H1 (cell line): ENCODE measurements at regions not wholly inside any gene's neighbourhood (a gene's known extent, or its start where the extent isn't known, plus 50 kb on each side); places are given as distances from the start of the nearest gene placed in this dataset.
A peak's percentile ranks its signal among the peaks of the same experiment; 100 is the strongest.

Experiments
- CTCF ChIA-PET: fragments of 300-600 bp; sonication (Branson Sonifier 250); formaldehyde crosslinking; loops from one replicate; lab custom pipeline; 2021; ENCODE audit not compliant: partially characterized antibody; lab: Charles Lee
- POLR2A ChIA-PET: fragments of 300-600 bp; sonication (Branson Sonifier 250); formaldehyde crosslinking; loops from one replicate; lab custom pipeline; 2021; ENCODE audit warnings: inconsistent platforms; ENCODE audit not compliant: partially characterized antibody; lab: Charles Lee
- DNase-seq, 2 experiments: peaks; one replicate each; pipeline versions ENCODE4 v3.0.0 to v3.0.0-alpha.2; 2010 to 2022; ENCODE audit warnings: low spot score in 2 of 2, low read depth in 1 of 2, mixed read lengths in 1 of 2
- FAIRE-seq: peaks from 2 replicates; lab custom pipeline; 2011; peaks lifted over from hg19 to GRCh38; lab: Jason Lieb, UNC
- H2AFZ ChIP-seq: 2 replicates; pipeline ENCODE4 v1.8.1; 2012; ENCODE audit warnings: low read length, inconsistent platforms
- H2AK5ac ChIP-seq: 2 replicates; pipeline ENCODE4 v1.6.1; 2013; ENCODE audit warnings: low read depth, low read length
- H2BK120ac ChIP-seq: replicated peaks from 2 replicates; pipeline ENCODE3; 2013; ENCODE audit warnings: low read depth, low read length, inconsistent platforms
- H2BK12ac ChIP-seq: 2 replicates; pipeline ENCODE4 v1.6.1; 2013; ENCODE audit warnings: low read depth, low read length
- H2BK15ac ChIP-seq: 2 replicates; pipeline ENCODE4 v1.6.1; 2013; ENCODE audit warnings: low read length
- H2BK20ac ChIP-seq: 2 replicates; pipeline ENCODE4 v1.6.1; 2013; ENCODE audit warnings: low read length
- H2BK5ac ChIP-seq: 2 replicates; pipeline ENCODE4 v1.6.1; 2013; ENCODE audit warnings: low read depth, low read length
- H3K14ac ChIP-seq: 2 replicates; pipeline ENCODE4 v1.6.1; 2013; ENCODE audit warnings: inconsistent platforms; ENCODE audit not compliant: insufficient read length
- H3K18ac ChIP-seq: 2 replicates; pipeline ENCODE4 v1.6.1; 2013; ENCODE audit warnings: low read length; ENCODE audit errors: extremely low read depth
- H3K23ac ChIP-seq: 2 replicates; pipeline ENCODE4 v1.6.1; 2013; ENCODE audit warnings: inconsistent platforms; ENCODE audit not compliant: insufficient read length
- H3K23me2 ChIP-seq: 2 replicates; pipeline ENCODE4 v1.6.1; 2013; ENCODE audit warnings: low read depth, low read length
- H3K27ac ChIP-seq: 2 replicates; pipeline ENCODE4 v1.6.1; 2011; ENCODE audit warnings: low read depth, low read length, inconsistent platforms
- H3K27me3 ChIP-seq, 4 experiments: replicated peaks in 1 of 4; 1 replicate in 1 of 4; 2 replicates in 3 of 4; pipeline versions ENCODE4 v1.6.1 to v1.8.1; 2011 to 2013; ENCODE audit warnings: low read length in 3 of 4, mild to moderate bottlenecking in 3 of 4, inconsistent platforms in 2 of 4, mixed read lengths in 2 of 4, moderate library complexity in 1 of 4; ENCODE audit not compliant: control insufficient read depth in 3 of 4, insufficient read depth in 3 of 4; ENCODE audit errors: extremely low read depth in 1 of 4
- H3K36me3 ChIP-seq, 4 experiments: 2 replicates each; pipeline versions ENCODE4 v1.6.1 to v1.8.1; 2011 to 2013; ENCODE audit warnings: mild to moderate bottlenecking in 4 of 4, low read length in 3 of 4, moderate library complexity in 2 of 4, control low read depth in 1 of 4, inconsistent platforms in 1 of 4; ENCODE audit not compliant: insufficient read depth in 4 of 4, control insufficient read depth in 2 of 4
- H3K4ac ChIP-seq: replicated peaks from 2 replicates; pipeline ENCODE3; 2013; ENCODE audit warnings: low read length, low read depth, mixed read lengths, inconsistent platforms; ENCODE audit not compliant: insufficient read length
- H3K4me1 ChIP-seq, 4 experiments: replicated peaks in 1 of 4; 1 replicate in 1 of 4; 2 replicates in 3 of 4; pipeline versions ENCODE4 v1.6.1 to v1.8.1; 2011 to 2013; ENCODE audit warnings: low read length in 3 of 4, inconsistent platforms in 2 of 4, mixed read lengths in 1 of 4; ENCODE audit not compliant: insufficient read depth in 4 of 4, control insufficient read depth in 3 of 4
- H3K4me2 ChIP-seq, 2 experiments: 2 replicates each; pipeline versions ENCODE4 v1.6.1 to v1.8.1; 2011 to 2013; ENCODE audit warnings: low read depth in 2 of 2, low read length in 2 of 2, control low read depth in 1 of 2, inconsistent platforms in 1 of 2, mild to moderate bottlenecking in 1 of 2; ENCODE audit not compliant: insufficient read depth in 1 of 2
- H3K4me3 ChIP-seq, 4 experiments: fragments of 200-600, 300-600 bp in 1 of 4; sonication (generic), shearing (Covaris generic), sonication (Bioruptor Twin) in 1 of 4; 2 replicates each; pipeline versions ENCODE4 v1.5.1 to v1.8.1; 2011 to 2016; ENCODE audit warnings: low read length in 4 of 4, low read depth in 3 of 4, control low read depth in 2 of 4, inconsistent platforms in 2 of 4, mild to moderate bottlenecking in 2 of 4, mixed read lengths in 1 of 4, moderate library complexity in 1 of 4; ENCODE audit not compliant: insufficient read depth in 2 of 4; ENCODE audit errors: extremely low read depth in 1 of 4
- H3K56ac ChIP-seq: replicated peaks from 2 replicates; pipeline ENCODE3; 2013; ENCODE audit warnings: low read depth, mild to moderate bottlenecking, mixed read lengths, low read length, inconsistent platforms; ENCODE audit not compliant: insufficient read length
- H3K79me1 ChIP-seq: 2 replicates; pipeline ENCODE4 v1.6.1; 2013; ENCODE audit warnings: low read depth, low read length, control low read depth
- H3K79me2 ChIP-seq, 2 experiments: 2 replicates each; pipeline versions ENCODE4 v1.6.1 to v1.8.1; 2012 to 2013; ENCODE audit warnings: low read length in 2 of 2, mild to moderate bottlenecking in 2 of 2, inconsistent platforms in 1 of 2; ENCODE audit not compliant: insufficient read depth in 2 of 2, control insufficient read depth in 1 of 2
- H3K9ac ChIP-seq, 4 experiments: replicated peaks in 1 of 4; 1 replicate in 1 of 4; 2 replicates in 3 of 4; pipeline versions ENCODE4 v1.6.1 to v1.8.1; 2011 to 2013; ENCODE audit warnings: low read depth in 3 of 4, low read length in 3 of 4, control low read depth in 2 of 4, mild to moderate bottlenecking in 2 of 4, moderate library complexity in 2 of 4, inconsistent platforms in 1 of 4; ENCODE audit errors: extremely low read depth in 1 of 4
- H3K9me3 ChIP-seq, 2 experiments: 2 replicates each; pipeline versions ENCODE4 v1.6.1 to v1.8.1; 2012 to 2013; ENCODE audit warnings: mild to moderate bottlenecking in 2 of 2, moderate library complexity in 2 of 2, control low read depth in 1 of 2, inconsistent platforms in 1 of 2, low read depth in 1 of 2, low read length in 1 of 2, mixed read lengths in 1 of 2; ENCODE audit not compliant: insufficient read depth in 2 of 2
- H4K20me1 ChIP-seq, 2 experiments: replicated peaks in 1 of 2; 2 replicates each; pipeline versions ENCODE3 to v1.8.1; 2011 to 2013; ENCODE audit warnings: inconsistent platforms in 2 of 2, low read length in 2 of 2, mild to moderate bottlenecking in 1 of 2; ENCODE audit not compliant: insufficient read depth in 2 of 2, control insufficient read depth in 1 of 2
- H4K5ac ChIP-seq: 2 replicates; pipeline ENCODE4 v1.6.1; 2013; ENCODE audit warnings: low read length, low read depth, mixed read lengths, inconsistent platforms; ENCODE audit not compliant: insufficient read length
- H4K8ac ChIP-seq: 2 replicates; pipeline ENCODE4 v1.8.0; 2013; ENCODE audit warnings: mild to moderate bottlenecking, moderate library complexity, low read length, inconsistent platforms; ENCODE audit not compliant: insufficient read depth; ENCODE audit errors: extremely low read depth
- H4K91ac ChIP-seq: replicated peaks from 2 replicates; pipeline ENCODE3; 2013; ENCODE audit warnings: low read length, mixed read lengths, inconsistent platforms; ENCODE audit not compliant: insufficient read length
- ASH2L ChIP-seq: fragments of 200-600, 300-600 bp; sonication (generic); IDR thresholded peaks from one replicate; pipeline ENCODE4 v1.7.1; 2017; ENCODE audit warnings: low read length
- BRCA1 ChIP-seq: IDR thresholded peaks from 2 replicates; pipeline ENCODE4 v1.6.1; 2012; ENCODE audit warnings: low read depth, low read length, improper control_type of control experiment
- CEBPB ChIP-seq: IDR thresholded peaks from 2 replicates; pipeline ENCODE4 v1.6.1; 2012; ENCODE audit warnings: low read depth, low read length
- EGR1 ChIP-seq: IDR thresholded peaks from 2 replicates; pipeline ENCODE4 v1.6.1; 2011; ENCODE audit warnings: low read depth, low read length, borderline replicate concordance
- GABPA ChIP-seq: IDR thresholded peaks from 2 replicates; pipeline ENCODE4 v1.6.1; 2011; ENCODE audit warnings: mild to moderate bottlenecking, low read length, moderate library complexity, borderline replicate concordance; ENCODE audit not compliant: insufficient read depth
- JUN ChIP-seq: IDR thresholded peaks from 2 replicates; pipeline ENCODE4 v1.6.1; 2011; ENCODE audit warnings: low read depth, mild to moderate bottlenecking, improper control_type of control experiment, low read length
- KDM4A ChIP-seq: IDR thresholded peaks from one replicate; pipeline ENCODE4 v1.7.1; 2012; ENCODE audit warnings: low read depth, mild to moderate bottlenecking, moderate library complexity, low read length, inconsistent platforms; ENCODE audit not compliant: severe bottlenecking
- MAFK ChIP-seq: IDR thresholded peaks from 2 replicates; pipeline ENCODE4 v1.6.1; 2012; ENCODE audit warnings: low read depth, mild to moderate bottlenecking, improper control_type of control experiment, low read length
- POLR2AphosphoS5 ChIP-seq: IDR thresholded peaks from 2 replicates; pipeline ENCODE4 v1.6.1; 2011; ENCODE audit warnings: low read depth, low read length
- SP1 ChIP-seq: IDR thresholded peaks from 2 replicates; pipeline ENCODE4 v1.6.1; 2011; ENCODE audit warnings: low read depth, low read length
- TAF7 ChIP-seq: optimal IDR thresholded peaks from 2 replicates; pipeline ENCODE3; 2011; ENCODE audit warnings: low read depth, mild to moderate bottlenecking, inconsistent platforms, low read length, moderate library complexity, borderline replicate concordance
- TEAD4 ChIP-seq: IDR thresholded peaks from 2 replicates; pipeline ENCODE4 v1.6.1; 2012; ENCODE audit warnings: low read depth, low read length, inconsistent platforms, mixed read lengths
- WGBS, 2 experiments: shearing (Covaris generic) in 1 of 2; methylation state at CpG; one replicate each; pipeline versions ENCODE4 v1.1.6 to v1.1.7; 2013 to 2015; ENCODE audit warnings: low lambda C conversion rate in 2 of 2, mixed read lengths in 2 of 2, inconsistent platforms in 1 of 2, low coverage in 1 of 2, missing lambda C conversion rate in 1 of 2; ENCODE audit not compliant: insufficient replicate concordance in 2 of 2, insufficient coverage in 1 of 2, insufficient read length in 1 of 2; ENCODE audit errors: extremely low coverage in 1 of 2, missing lambda C conversion rate in 1 of 2; 5-methylcytosine and 5-hydroxymethylcytosine counted together
- TF ChIP-seq, protein P1 (sequence below), 3 experiments: IDR thresholded peaks; 1 replicate in 2 of 3; 2 replicates in 1 of 3; pipeline versions ENCODE4 v1.5.1 to v1.6.1; 2011; ENCODE audit warnings: low read length in 3 of 3, mild to moderate bottlenecking in 3 of 3, inconsistent platforms in 2 of 3, low read depth in 1 of 3, moderate library complexity in 1 of 3; ENCODE audit not compliant: insufficient read depth in 1 of 3; ENCODE audit errors: control extremely low read depth in 1 of 3

DNA sequence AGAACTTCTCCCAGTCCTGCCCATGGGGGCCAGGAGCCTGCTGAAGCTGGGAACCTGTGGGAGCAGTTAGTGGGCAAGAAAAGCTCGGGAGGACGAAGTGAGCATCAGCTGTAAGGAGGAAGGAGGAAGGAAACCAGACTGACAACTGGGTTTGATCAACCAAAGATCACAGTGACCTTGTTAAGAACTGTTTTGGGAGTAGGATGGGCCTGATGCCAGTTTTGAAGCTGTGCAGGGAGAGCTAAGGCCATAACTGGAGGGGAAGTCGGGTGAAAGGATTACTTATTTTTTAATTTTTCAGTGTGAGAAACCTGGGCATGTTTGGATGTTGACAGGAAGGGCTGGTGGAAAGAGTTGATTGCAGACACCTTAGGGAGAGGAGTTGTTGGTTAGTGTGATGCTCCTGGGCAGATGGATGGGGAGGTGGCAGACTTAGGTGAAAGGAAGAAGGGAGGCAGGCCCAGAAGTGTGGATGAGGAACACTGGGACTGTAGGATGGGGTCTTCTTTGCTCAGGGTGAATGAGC, 58.3 kb upstream of the KLF4 start:
- WGBS, 2 experiments, result 90% methylated on average over 3 of the region's 3 CpGs; no CpG with 5 or more reads in 1 of the 2 experiments
- DNase-seq, result no peak
- Histone ChIP-seq H2AK5ac (no peak overlapping the region), H3K4me1 (peaks cover 0 to 3% (median 0%) of the 10 kb centered on the region in 4 experiments; a peak in 3 of 7 replicates), H3K79me1 (no peaks in the 10 kb centered on the region), H4K20me1 (no peaks in the 10 kb centered on the region), H3K23ac (no peak overlapping the region), H3K36me3 (no peaks in the 10 kb centered on the region), H3K4me3 (no peak overlapping the region), H3K79me2 (no peaks in the 10 kb centered on the region), H3K4ac (no peak overlapping the region), H2BK15ac (0 out of 2 replicates have a peak overlapping the region, but pooled peaks have one; percentile 29), H3K56ac (no peak overlapping the region), H4K91ac (no peak overlapping the region), H4K8ac (no peak overlapping the region), H3K9me3 (no peaks in the 10 kb centered on the region), H3K27ac (no peak overlapping the region), H3K4me2 (no peak overlapping the region), H2BK5ac (no peak overlapping the region), H2BK120ac (no peak overlapping the region), H3K18ac (no peak overlapping the region), H2BK20ac (no peak overlapping the region), H2AFZ (no peak overlapping the region), H3K27me3 (no peaks in the 10 kb centered on the region), H3K14ac (no peak overlapping the region), H4K5ac (no peak overlapping the region), H2BK12ac (0 out of 2 replicates have a peak overlapping the region, but pooled peaks have one; percentile 50), H3K23me2 (no peaks in the 10 kb centered on the region), H3K9ac (no peak overlapping the region)
- FAIRE-seq, result no peak
- POLR2A ChIA-PET, result no interaction called here
- CTCF ChIA-PET, result no interaction called here
- TF ChIP-seq JUN (no peak), BRCA1 (no peak), SP1 (no peak), MAFK (no peak), GABPA (no peak), KDM4A (no peak), ASH2L (no peak), CEBPB (no peak), TEAD4 (no peak), TAF7 (no peak), POLR2AphosphoS5 (no peak), EGR1 (no peak)
- TF ChIP-seq, protein P1, sequence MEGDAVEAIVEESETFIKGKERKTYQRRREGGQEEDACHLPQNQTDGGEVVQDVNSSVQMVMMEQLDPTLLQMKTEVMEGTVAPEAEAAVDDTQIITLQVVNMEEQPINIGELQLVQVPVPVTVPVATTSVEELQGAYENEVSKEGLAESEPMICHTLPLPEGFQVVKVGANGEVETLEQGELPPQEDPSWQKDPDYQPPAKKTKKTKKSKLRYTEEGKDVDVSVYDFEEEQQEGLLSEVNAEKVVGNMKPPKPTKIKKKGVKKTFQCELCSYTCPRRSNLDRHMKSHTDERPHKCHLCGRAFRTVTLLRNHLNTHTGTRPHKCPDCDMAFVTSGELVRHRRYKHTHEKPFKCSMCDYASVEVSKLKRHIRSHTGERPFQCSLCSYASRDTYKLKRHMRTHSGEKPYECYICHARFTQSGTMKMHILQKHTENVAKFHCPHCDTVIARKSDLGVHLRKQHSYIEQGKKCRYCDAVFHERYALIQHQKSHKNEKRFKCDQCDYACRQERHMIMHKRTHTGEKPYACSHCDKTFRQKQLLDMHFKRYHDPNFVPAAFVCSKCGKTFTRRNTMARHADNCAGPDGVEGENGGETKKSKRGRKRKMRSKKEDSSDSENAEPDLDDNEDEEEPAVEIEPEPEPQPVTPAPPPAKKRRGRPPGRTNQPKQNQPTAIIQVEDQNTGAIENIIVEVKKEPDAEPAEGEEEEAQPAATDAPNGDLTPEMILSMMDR (IDR thresholded peaks at IDR 0.05; ENCODE audit: control extremely low read depth in 1 of 3, insufficient read depth in 1 of 3, low read depth in 1 of 3, low read length in 3 of 3), result no peak
